ENCODE measurements at regions not wholly inside any gene's neighbourhood (a gene's known extent, or its start where the extent isn't known, plus 50 kb on each side); places are given as distances from the start of the nearest gene placed in this dataset.

- DNase-seq (ENCODE audit: low read depth): no peak
Measured at GRCh38 chrX:4851534-4851933, 1138.1 kb upstream of the PRKX start.

GRCh38 chrX:4850312-4850711 lies 1136.9 kb upstream of the PRKX start:
- DNase-seq (ENCODE audit: low read depth): no peak

- DNase-seq (ENCODE audit: low read depth): no peak
Measured at GRCh38 chrX:4844376-4844775, 1130.9 kb upstream of the PRKX start.

- no peak for DNase-seq (ENCODE audit: low read depth)
Measured at GRCh38 chrX:4841216-4841745, 1127.8 kb upstream of the PRKX start.

- no peak for DNase-seq (ENCODE audit: low read depth)
Measured at GRCh38 chrX:4831574-4831973, 1118.1 kb upstream of the PRKX start.

- no peak for DNase-seq (ENCODE audit: low read depth)
Measured at GRCh38 chrX:4830880-4831557, 1117.6 kb upstream of the PRKX start.

- no peak for DNase-seq (ENCODE audit: low read depth)
Measured at GRCh38 chrX:4825550-4825949, 1112.1 kb upstream of the PRKX start.

- no peak for DNase-seq (ENCODE audit: low read depth)
Measured at GRCh38 chrX:4809571-4809970, 1096.1 kb upstream of the PRKX start.

GRCh38 chrX:4805502-4805901 lies 1092.1 kb upstream of the PRKX start:
- no peak for DNase-seq (ENCODE audit: low read depth)

GRCh38 chrX:4800756-4801155 lies 1087.3 kb upstream of the PRKX start:
- DNase-seq (ENCODE audit: low read depth): no peak

- DNase-seq (ENCODE audit: low read depth): no peak
Measured at GRCh38 chrX:4787971-4788370, 1074.5 kb upstream of the PRKX start.

- DNase-seq (ENCODE audit: low read depth): no peak
Measured at GRCh38 chrX:4764888-4765287, 1051.4 kb upstream of the PRKX start.

GRCh38 chrX:4762196-4762595 lies 1048.7 kb upstream of the PRKX start:
- no peak for DNase-seq (ENCODE audit: low read depth)

- no peak for DNase-seq (ENCODE audit: low read depth)
Measured at GRCh38 chrX:4754878-4755604, 1041.6 kb upstream of the PRKX start.

- DNase-seq (ENCODE audit: low read depth): no peak
Measured at GRCh38 chrX:4741024-4741423, 1027.6 kb upstream of the PRKX start.

GRCh38 chrX:4735299-4735698 lies 1021.9 kb upstream of the PRKX start:
- DNase-seq (ENCODE audit: low read depth): no peak

- no peak for DNase-seq (ENCODE audit: low read depth)
Measured at GRCh38 chrX:4710618-4711433, 997.4 kb upstream of the PRKX start.

GRCh38 chrX:4708970-4709760 lies 995.7 kb upstream of the PRKX start:
- DNase-seq (ENCODE audit: low read depth): no peak

GRCh38 chrX:4706961-4707360 lies 993.5 kb upstream of the PRKX start:
- DNase-seq (ENCODE audit: low read depth): no peak

- DNase-seq (ENCODE audit: low read depth): no peak
Measured at GRCh38 chrX:4690521-4690920, 977.1 kb upstream of the PRKX start.

GRCh38 chrX:4682636-4683035 lies 969.2 kb upstream of the PRKX start:
- no peak for DNase-seq (ENCODE audit: low read depth)

All from ELR (cell line).